Pons (tissue), 1 donor: ENCODE measurements at regions not wholly inside any gene's neighbourhood (a gene's known extent, or its start where the extent isn't known, plus 50 kb on each side); places are given as distances from the start of the nearest gene placed in this dataset.

Experiments used
- DNase-seq: peaks from one replicate; pipeline ENCODE4 v3.0.0-alpha.2; 2016; ENCODE audit warnings: low spot score

GRCh38 chr15:69951256-69951897, 146.3 kb downstream of the TLE3 start:
- no peak for DNase-seq

GRCh38 chr15:69951898-69952555, 145.7 kb downstream of the TLE3 start:
- no peak for DNase-seq

DNA sequence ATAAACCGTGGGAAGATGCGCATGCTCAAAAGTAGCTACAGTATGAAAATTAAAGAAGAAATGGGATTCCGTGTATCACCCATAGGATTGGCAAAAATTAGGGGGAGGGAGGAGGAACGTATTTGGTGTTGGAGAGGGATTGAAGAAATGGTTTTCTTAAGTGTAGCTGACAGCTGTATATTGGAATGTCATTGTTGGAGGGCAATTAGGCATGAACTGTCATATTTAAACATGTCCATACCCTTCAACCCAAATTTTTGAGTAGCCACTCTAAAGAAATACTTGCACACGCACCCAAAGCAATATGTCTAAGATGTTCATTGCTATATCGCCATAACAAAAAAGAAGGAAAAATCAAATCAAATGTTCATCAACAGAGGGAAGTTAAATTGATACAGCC, 144.7 kb downstream of the TLE3 start:
- DNase-seq, result no peak

GRCh38 chr15:69953816-69954215, 143.9 kb downstream of the TLE3 start:
- no peak for DNase-seq

- DNase-seq, result no peak
Measured at GRCh38 chr15:69954666-69955065, 143.1 kb downstream of the TLE3 start.

DNA sequence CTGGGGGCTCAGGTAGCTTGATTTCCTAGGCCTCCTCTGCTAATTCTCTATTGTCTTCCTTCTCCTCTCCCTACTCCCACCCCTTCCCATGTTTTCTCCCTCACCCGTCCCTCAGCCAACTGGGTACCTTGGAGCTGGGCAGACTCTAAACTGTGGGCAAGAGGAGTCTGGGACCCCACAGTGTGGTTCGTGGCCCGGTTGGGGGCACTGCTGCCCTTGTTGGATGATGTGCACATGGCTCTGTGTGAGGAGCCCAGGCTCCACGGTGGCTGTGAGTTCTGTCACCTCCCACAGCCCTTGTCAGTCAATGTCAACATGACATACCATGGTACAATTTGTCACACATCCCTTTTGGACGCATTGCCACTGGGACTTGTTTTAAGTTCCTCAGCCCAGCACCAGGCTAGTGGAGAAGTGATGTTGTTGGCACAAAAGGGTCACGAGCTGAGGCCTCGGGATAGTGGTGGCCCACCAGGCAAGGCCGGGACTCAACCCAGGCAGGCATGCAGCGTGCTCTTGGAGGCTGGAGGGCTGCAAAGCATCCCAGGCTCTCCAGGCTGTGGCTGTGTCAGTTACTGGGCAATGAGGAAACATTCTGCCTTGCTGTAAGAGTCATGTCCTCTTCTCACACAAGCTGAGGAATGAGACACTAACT, 142.3 kb downstream of the TLE3 start:
- no peak for DNase-seq

- no peak for DNase-seq
Measured at GRCh38 chr15:69956417-69956816, 141.3 kb downstream of the TLE3 start.

- DNase-seq, result no peak
Measured at GRCh38 chr15:69957175-69957574, 140.5 kb downstream of the TLE3 start.

DNA sequence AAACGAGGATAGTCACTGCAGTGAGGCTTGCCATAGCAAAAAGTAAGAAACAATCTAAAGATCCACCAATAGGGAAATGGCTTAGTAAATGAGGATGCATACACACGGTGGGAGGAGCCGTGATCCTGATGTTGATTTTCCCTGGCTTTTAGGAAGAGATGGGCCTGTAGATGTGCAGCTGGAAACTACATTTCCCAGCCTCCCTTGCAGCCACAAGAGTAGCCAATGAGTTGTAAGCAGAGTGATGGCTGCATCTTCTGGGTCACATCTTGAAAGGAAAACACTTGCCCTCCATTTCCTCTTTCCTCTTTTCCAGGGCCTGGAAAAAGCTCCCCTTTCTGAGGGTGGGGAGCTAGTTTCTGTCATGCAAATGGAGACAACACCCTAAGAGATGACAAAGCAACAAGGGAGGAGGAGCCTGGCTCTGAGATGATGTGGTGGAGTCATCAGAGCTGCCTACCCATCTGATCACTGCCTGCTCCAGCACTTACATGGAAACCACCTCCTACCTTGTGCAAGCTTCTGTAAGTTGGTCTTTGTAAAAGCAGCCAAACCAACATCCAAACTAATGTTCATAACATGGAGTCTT, 139.1 kb downstream of the TLE3 start:
- no peak for DNase-seq

- DNase-seq, result no peak
Measured at GRCh38 chr15:69962561-69962960, 135.2 kb downstream of the TLE3 start.

DNA sequence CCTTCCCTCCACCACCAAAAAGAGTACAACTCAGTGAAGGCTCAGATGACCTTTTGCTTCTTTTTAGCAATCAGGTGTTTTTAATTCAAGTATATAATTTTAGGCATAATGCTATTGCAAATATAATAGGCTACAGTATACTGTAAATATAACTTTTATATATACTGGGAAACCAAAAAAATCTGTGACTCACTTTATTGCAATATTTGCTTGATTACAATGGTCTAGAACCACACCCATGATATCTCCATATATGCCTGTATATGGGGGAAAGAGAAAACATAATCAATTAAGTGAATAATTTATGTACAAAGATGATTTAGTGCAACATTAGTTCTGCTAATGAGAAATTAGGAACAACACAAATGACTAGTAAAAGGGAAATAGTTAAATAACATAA, 134.3 kb downstream of the TLE3 start:
- no peak for DNase-seq

DNA sequence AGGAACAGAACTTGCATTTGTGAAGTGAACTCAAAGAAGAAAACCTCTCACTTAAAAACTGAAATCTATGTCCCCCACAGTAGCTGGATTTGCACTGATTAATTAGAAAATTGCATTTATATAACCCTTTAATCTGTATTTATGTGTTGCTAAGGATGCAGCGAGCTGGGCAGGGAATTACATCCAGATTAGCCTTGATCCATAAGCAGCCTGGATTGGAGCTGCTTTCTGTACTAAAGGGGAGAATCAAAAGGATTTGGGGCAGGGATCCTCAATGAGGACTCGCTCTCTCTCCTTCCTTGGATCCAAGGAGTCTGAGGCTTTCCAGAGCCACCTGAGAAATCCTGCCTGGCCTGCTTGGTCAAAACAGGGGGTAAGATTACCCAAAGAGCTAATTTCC, 125.9 kb downstream of the TLE3 start:
- no peak for DNase-seq

DNA sequence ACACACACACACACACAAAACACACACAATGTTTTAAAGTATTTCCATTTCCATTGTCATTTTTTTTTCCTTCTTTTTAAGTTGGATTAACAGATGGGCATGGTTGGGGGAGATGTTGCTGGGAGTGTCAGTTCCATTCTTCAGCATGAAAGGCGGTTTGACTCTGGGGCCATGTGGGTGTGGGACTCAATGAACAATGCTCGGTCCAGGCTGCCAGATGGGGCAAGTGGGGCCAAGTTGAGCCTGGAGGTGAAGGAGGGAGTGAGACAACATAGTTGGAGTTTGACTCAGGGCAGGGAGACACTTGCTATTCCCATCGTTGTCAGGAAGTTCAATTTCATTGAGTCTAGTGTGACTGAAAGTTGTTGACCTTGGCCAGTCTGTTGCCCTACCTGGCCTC, 125.3 kb downstream of the TLE3 start:
- DNase-seq, result no peak

DNA sequence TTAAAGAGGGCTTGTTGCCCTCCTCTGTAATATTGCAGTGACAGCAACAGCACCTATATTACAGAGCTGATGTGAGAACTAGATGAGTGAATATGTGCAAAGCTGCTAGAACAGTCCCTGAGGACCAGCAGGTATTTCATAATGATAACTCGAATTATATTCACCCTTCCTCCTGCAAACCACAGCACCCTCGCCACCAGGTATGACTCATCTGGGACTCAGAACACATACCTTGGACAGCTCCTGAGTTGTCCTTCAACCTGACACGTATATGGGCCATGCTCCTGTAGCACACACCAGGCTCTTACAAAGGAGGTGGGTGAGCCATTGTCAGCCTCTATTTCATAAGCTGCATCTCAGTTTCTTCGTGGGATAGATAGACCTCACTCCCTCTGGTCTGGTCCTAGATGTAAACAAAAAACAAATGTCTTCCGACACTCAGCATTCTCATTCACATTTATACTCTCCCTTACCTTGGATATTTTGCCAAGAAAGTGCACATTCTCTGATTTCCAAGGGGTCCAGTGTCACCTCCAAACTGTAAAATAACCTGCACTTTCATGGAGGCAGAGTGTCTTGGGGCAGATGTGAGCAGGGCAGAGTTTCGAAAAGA, 124.5 kb downstream of the TLE3 start:
- no peak for DNase-seq

- DNase-seq, result no peak
Measured at GRCh38 chr15:69973880-69974279, 123.8 kb downstream of the TLE3 start.

DNA sequence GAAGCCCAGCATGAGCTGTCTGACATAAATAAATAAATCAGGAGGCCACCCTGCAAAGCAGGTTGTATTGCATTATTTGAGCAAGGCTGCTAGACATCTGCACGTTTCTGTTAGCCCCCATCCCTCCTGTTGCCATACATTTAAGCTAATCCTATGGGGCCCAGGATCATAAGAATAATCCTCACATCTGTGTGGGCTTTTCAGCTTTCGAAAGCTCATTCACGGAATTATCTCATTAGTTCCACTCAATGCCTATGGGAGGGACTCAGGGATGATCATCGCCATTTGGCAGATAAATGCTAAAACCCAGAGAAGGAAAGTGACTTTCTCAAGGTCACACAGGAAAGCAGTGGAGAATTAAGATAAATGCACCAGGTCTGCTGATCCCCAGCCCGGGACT, 123.4 kb downstream of the TLE3 start:
- no peak for DNase-seq

GRCh38 chr15:69976366-69976994, 121.2 kb downstream of the TLE3 start:
- DNase-seq, result peak; percentile 10

DNA sequence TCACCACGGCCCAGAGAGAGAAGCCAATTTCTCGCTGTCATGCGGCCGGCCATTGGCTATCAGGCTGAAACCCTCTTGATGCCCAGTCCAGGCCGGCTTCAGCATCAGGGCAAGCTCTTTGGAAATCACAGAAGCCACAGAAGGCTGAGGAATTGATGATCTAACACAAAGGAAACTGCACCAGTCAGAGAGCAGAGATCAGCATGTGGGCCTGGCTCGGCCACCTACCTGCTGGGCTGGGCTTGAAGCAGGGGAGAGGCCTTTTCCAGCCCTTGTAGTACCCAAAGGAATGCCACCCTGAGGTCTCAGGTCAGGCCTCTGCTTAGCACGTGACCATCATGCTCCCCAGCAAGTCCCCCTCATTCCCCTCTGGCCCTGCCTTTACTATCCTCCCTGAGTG, 119.1 kb downstream of the TLE3 start:
- DNase-seq, result no peak

- DNase-seq, result no peak
Measured at GRCh38 chr15:69979262-69979661, 118.5 kb downstream of the TLE3 start.

DNA sequence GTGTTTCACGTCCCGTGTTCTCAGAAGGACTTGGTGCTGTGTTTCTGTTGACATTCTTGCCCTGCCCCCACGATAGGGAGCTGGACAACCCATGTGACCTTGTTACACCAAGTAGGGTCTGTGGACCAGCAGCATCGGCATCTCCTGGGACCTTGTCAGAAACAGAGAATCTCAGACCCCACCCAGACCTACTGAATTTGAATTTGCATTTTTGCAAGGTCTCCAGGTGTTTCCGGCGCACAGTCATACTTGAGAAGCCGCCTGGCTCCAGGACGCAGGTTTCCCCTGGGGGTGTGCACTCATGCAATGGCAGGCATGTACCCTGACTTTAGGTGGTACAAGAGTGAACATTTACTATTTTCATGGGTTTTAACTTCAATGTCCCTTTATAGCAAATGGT, 117.9 kb downstream of the TLE3 start:
- DNase-seq, result no peak

DNA sequence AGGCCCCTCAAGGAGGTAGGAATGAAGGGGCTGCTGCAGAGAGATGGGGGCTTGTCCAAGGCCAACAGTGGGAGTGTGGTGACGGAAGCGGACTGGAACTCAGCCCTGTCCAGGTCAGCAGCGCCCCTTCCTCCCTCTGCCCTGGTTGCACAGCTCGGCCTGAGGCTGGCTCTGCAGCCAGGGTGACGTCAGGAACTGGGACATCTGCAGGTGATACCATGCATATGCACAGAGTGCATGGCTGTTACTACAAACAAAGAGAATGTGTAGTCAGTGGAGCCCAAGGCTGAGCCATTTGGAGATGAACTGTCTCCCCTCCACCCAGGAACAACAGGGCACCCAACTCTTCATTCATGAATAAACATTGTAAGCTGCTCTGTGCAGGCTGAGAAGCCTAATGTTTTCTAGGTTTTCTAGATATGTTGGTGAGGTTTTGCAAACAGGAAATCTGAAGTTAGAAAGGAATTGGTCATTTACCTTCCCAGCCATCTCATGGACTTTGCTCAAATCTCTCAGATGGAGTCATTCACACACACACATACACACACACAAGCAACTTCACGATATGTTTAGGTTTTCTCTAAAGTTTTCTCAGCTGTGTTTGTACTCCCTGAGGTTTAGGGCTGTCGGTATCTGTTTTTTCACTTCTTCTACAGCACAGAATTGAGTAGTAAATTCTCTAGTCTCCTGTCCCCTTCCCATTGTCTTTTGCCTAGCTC, 117.2 kb downstream of the TLE3 start:
- no peak for DNase-seq

GRCh38 chr15:69982037-69982436, 115.7 kb downstream of the TLE3 start:
- no peak for DNase-seq
